ENCODE measurements at regions not wholly inside any gene's neighbourhood (a gene's known extent, or its start where the extent isn't known, plus 50 kb on each side); places are given as distances from the start of the nearest gene placed in this dataset.

- no peak overlapping the region for H3K4me3 ChIP-seq (ENCODE audit: low read depth, low read length)
Measured at GRCh38 chr7:26044320-26044719, 107.7 kb upstream of the NFE2L3 start.

- H3K4me3 ChIP-seq (ENCODE audit: low read depth, low read length) = no peak overlapping the region
Measured at GRCh38 chr7:26046150-26046549, 105.8 kb upstream of the NFE2L3 start.

GRCh38 chr7:26046878-26047277, 105.1 kb upstream of the NFE2L3 start:
- H3K4me3 ChIP-seq (ENCODE audit: low read depth, low read length) = no peak overlapping the region

- H3K4me3 ChIP-seq (ENCODE audit: low read depth, low read length) = no peak overlapping the region
Measured at GRCh38 chr7:26048663-26049062, 103.3 kb upstream of the NFE2L3 start.

GRCh38 chr7:26049081-26049480, 102.9 kb upstream of the NFE2L3 start:
- H3K4me3 ChIP-seq (ENCODE audit: low read depth, low read length) = no peak overlapping the region

GRCh38 chr7:26051021-26051420, 101.0 kb upstream of the NFE2L3 start:
- no peak overlapping the region for H3K4me3 ChIP-seq (ENCODE audit: low read depth, low read length)

- H3K4me3 ChIP-seq (ENCODE audit: low read depth, low read length) = no peak overlapping the region
Measured at GRCh38 chr7:26052706-26053105, 99.3 kb upstream of the NFE2L3 start.

GRCh38 chr7:26054386-26054785, 97.6 kb upstream of the NFE2L3 start:
- no peak overlapping the region for H3K4me3 ChIP-seq (ENCODE audit: low read depth, low read length)

GRCh38 chr7:26055241-26055640, 96.8 kb upstream of the NFE2L3 start:
- no peak overlapping the region for H3K4me3 ChIP-seq (ENCODE audit: low read depth, low read length)

GRCh38 chr7:26060733-26061677, 91.0 kb upstream of the NFE2L3 start:
- H3K4me3 ChIP-seq (ENCODE audit: low read depth, low read length) = no peak overlapping the region

- H3K4me3 ChIP-seq (ENCODE audit: low read depth, low read length) = no peak overlapping the region
Measured at GRCh38 chr7:26061678-26062603, 90.1 kb upstream of the NFE2L3 start.

- no peak overlapping the region for H3K4me3 ChIP-seq (ENCODE audit: low read depth, low read length)
Measured at GRCh38 chr7:26065652-26066051, 86.3 kb upstream of the NFE2L3 start.

- no peak overlapping the region for H3K4me3 ChIP-seq (ENCODE audit: low read depth, low read length)
Measured at GRCh38 chr7:26066736-26067135, 85.3 kb upstream of the NFE2L3 start.

GRCh38 chr7:26070290-26070689, 81.7 kb upstream of the NFE2L3 start:
- H3K4me3 ChIP-seq (ENCODE audit: low read depth, low read length) = no peak overlapping the region

- no peak overlapping the region for H3K4me3 ChIP-seq (ENCODE audit: low read depth, low read length)
Measured at GRCh38 chr7:26071622-26072456, 80.2 kb upstream of the NFE2L3 start.

GRCh38 chr7:26073041-26073440, 79.0 kb upstream of the NFE2L3 start:
- H3K4me3 ChIP-seq (ENCODE audit: low read depth, low read length) = no peak overlapping the region

GRCh38 chr7:26074919-26075318, 77.1 kb upstream of the NFE2L3 start:
- no peak overlapping the region for H3K4me3 ChIP-seq (ENCODE audit: low read depth, low read length)

GRCh38 chr7:26076691-26077090, 75.3 kb upstream of the NFE2L3 start:
- no peak overlapping the region for H3K4me3 ChIP-seq (ENCODE audit: low read depth, low read length)

GRCh38 chr7:26078437-26079336, 73.3 kb upstream of the NFE2L3 start:
- no peak overlapping the region for H3K4me3 ChIP-seq (ENCODE audit: low read depth, low read length)

- H3K4me3 ChIP-seq (ENCODE audit: low read depth, low read length) = no peak overlapping the region
Measured at GRCh38 chr7:26081638-26082037, 70.4 kb upstream of the NFE2L3 start.

Measured in iPS-11a (cell line).